Transverse colon (tissue), 4 donors: ENCODE measurements at regions not wholly inside any gene's neighbourhood (a gene's known extent, or its start where the extent isn't known, plus 50 kb on each side); places are given as distances from the start of the nearest gene placed in this dataset.
"Not testable (repeated sequence)": the region's sequence is repeated elsewhere in the genome, so short reads cannot be mapped to it uniquely, and the experiment has no call there.

Source experiments
- DNase-seq: peaks from one replicate; pipeline ENCODE4 v3.0.0-alpha.2; 2019
- H3K27ac ChIP-seq, 4 donors: fragments of 200-600 bp; sonication (generic); 2 replicates each; pipeline ENCODE4 v1.5.1; 2016 to 2018; ENCODE audit warnings: inconsistent platforms in 4 of 4
- H3K27me3 ChIP-seq: fragments of 200-600 bp; sonication (generic); 2 replicates; pipeline ENCODE4 v1.5.1; 2017; ENCODE audit warnings: inconsistent platforms
- H3K36me3 ChIP-seq, 4 donors: fragments of 200-600 bp; sonication (generic); 2 replicates each; pipeline ENCODE4 v1.5.1; 2017 to 2019; ENCODE audit warnings: inconsistent platforms in 4 of 4
- H3K4me1 ChIP-seq, 4 donors: fragments of 200-600 bp; sonication (generic); 2 replicates each; pipeline ENCODE4 v1.5.1; 2017 to 2020; ENCODE audit warnings: inconsistent platforms in 4 of 4
- H3K4me3 ChIP-seq, 4 donors: fragments of 200-600 bp; sonication (generic); 1 replicate in 1 of 4; 2 replicates in 3 of 4; pipeline versions ENCODE4 v1.5.1 to v1.6.1; 2017 to 2019; ENCODE audit warnings: inconsistent platforms in 4 of 4
- H3K9me3 ChIP-seq, 2 donors: fragments of 200-600 bp; sonication (generic); 2 replicates each; pipeline ENCODE4 v1.5.1; 2017 to 2019; ENCODE audit warnings: inconsistent platforms in 2 of 2
- EP300 ChIP-seq: sonication (generic); formaldehyde crosslinking; IDR thresholded peaks from one replicate; pipeline ENCODE4 v1.6.1; 2017; ENCODE audit warnings: antibody characterized with exemption, low read depth
- POLR2A ChIP-seq: fragments of 450-650 bp; IDR thresholded peaks from one replicate; pipeline ENCODE4 v1.6.1; 2016; ENCODE audit warnings: antibody characterized with exemption, mild to moderate bottlenecking, moderate library complexity
- POLR2AphosphoS5 ChIP-seq, 3 donors: sonication (generic); formaldehyde crosslinking; IDR thresholded peaks; one replicate each; pipeline ENCODE4 v1.6.1; 2016; ENCODE audit warnings: antibody characterized with exemption in 3 of 3
- WGBS, 2 donors: methylation state at CpG; one replicate each; pipeline ENCODE4 v1.1.5; 2018; ENCODE audit warnings: low coverage in 1 of 2; 5-methylcytosine and 5-hydroxymethylcytosine counted together
- in situ Hi-C, 4 donors: fragments of 200-750 bp; cut with MboI; loops; one replicate each; pipeline versions ENCODE4 v1.15.0 to v1.15.1; 2017; ENCODE audit warnings: low sequenced_read_pairs in 3 of 4, low pct_ligation_motif_present in 1 of 4, low pct_unique_long_range_greater_than_20kb in 1 of 4
- intact Hi-C: fragments of 100-400 bp; cut with DNase I; formaldehyde crosslinking; loops from one replicate; pipeline ENCODE4 v1.15.1; 2023; ENCODE audit warnings: low total_unique reads
- TF ChIP-seq, protein P1 (sequence below), 5 experiments: fragments of 200-600 bp in 3 of 5; fragments of 450-650 bp in 2 of 5; sonication (generic) in 3 of 5; IDR thresholded peaks; 1 replicate in 2 of 5; 2 replicates in 3 of 5; pipeline ENCODE4 v1.5.1; 2016 to 2017; ENCODE audit warnings: antibody characterized with exemption in 5 of 5, inconsistent platforms in 3 of 5, mild to moderate bottlenecking in 2 of 5, moderate library complexity in 1 of 5

DNA sequence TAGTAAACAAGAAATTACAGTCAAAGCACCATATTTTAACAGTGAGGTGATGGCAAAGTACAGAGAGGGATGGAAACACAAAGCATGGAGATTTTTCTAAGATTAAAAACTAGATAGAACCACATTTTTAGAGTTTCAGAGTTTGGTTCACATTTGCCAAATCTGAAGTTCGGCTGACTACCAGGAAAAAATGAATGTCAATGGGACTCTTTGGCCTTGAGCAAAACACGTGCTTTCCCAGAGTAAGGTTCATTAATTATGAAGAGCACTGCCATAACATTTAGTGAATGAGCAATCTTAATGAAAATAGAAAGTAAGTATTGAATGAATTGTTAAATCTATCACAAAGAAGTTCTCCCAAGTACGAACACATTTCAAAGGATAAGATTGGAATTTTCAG is 571.2 kb upstream of the VRK2 start:
- H3K27ac ChIP-seq: no peak overlapping the region
- TF ChIP-seq POLR2AphosphoS5 (IDR thresholded peaks at IDR 0.05): no peak
- H3K9me3 ChIP-seq: no peaks in the 10 kb centered on the region
- no peak for DNase-seq
- 74 to 85% methylated on average over 3 of the region's 3 CpGs for WGBS, 2 donors
- in situ Hi-C loops (no loop called here), intact Hi-C loops (no loop called here)
- H3K4me3 ChIP-seq: no peak overlapping the region
- H3K27me3 ChIP-seq: no peaks in the 10 kb centered on the region
- no peaks in the 10 kb centered on the region for H3K4me1 ChIP-seq
- no peaks in the 10 kb centered on the region for H3K36me3 ChIP-seq

DNA sequence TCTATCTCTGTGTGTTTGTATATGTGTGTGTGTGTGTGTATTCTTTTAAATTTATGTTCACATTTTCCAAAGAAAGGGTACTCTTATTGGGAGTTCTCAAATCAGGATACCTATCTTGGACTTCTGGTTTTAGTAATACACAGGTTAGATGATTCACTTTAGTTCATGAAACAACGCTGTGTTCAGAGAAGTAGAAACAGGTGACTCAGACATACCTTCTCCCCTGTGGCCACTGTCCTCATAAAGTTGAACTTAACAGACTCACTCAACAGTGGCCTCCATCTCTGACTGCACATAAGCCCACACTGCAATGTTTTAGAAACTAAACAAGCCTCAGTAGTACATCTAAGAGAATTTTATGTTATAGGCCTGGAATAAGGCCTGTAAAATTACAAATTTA is 566.6 kb upstream of the VRK2 start:
- Histone ChIP-seq H3K4me1 (no peaks in the 10 kb centered on the region), H3K9me3 (no peaks in the 10 kb centered on the region), H3K27ac (no peak overlapping the region), H3K36me3 (no peaks in the 10 kb centered on the region), H3K27me3 (no peaks in the 10 kb centered on the region), H3K4me3 (no peak overlapping the region)
- TF ChIP-seq POLR2AphosphoS5 (IDR thresholded peaks at IDR 0.05) (no peak), POLR2A (no peak), EP300 (no peak)
- TF ChIP-seq, protein P1, sequence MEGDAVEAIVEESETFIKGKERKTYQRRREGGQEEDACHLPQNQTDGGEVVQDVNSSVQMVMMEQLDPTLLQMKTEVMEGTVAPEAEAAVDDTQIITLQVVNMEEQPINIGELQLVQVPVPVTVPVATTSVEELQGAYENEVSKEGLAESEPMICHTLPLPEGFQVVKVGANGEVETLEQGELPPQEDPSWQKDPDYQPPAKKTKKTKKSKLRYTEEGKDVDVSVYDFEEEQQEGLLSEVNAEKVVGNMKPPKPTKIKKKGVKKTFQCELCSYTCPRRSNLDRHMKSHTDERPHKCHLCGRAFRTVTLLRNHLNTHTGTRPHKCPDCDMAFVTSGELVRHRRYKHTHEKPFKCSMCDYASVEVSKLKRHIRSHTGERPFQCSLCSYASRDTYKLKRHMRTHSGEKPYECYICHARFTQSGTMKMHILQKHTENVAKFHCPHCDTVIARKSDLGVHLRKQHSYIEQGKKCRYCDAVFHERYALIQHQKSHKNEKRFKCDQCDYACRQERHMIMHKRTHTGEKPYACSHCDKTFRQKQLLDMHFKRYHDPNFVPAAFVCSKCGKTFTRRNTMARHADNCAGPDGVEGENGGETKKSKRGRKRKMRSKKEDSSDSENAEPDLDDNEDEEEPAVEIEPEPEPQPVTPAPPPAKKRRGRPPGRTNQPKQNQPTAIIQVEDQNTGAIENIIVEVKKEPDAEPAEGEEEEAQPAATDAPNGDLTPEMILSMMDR (IDR thresholded peaks at IDR 0.05): no peak
- in situ Hi-C loops: no loop called here
- intact Hi-C loops: no loop called here
- 56 to 71% methylated on average over 1 of the region's 1 CpG for WGBS, 2 donors
- no peak for DNase-seq

DNA sequence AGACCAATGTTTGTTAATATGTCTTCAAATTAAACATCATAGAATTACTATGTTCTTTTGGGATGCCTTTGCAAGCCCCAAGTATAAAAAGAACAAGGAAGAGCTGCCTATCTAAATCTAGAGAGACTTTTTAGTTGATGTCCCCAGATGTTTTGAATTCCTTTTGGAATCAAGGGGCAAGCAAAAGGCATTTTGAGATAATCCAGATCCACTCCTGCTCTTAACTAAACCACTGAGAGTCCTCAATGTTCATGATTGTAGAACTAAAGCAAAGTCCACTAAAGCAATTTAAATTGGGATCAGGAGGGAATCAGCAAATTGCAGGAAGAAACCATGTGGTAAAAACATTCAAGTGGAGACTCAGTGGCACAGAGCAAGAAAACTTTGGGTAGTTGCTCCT is 558.5 kb upstream of the VRK2 start:
- H3K4me1 ChIP-seq: no peaks in the 10 kb centered on the region
- TF ChIP-seq EP300: no peak
- no peak for TF ChIP-seq POLR2A
- no peak for TF ChIP-seq POLR2AphosphoS5 (IDR thresholded peaks at IDR 0.05)
- TF ChIP-seq, protein P1 (IDR thresholded peaks at IDR 0.05): no peak
- in situ Hi-C loops: no loop called here
- H3K9me3 ChIP-seq: no peaks in the 10 kb centered on the region
- no peak overlapping the region for H3K4me3 ChIP-seq
- intact Hi-C loops: no loop called here
- no peaks in the 10 kb centered on the region for H3K27me3 ChIP-seq
- no peaks in the 10 kb centered on the region for H3K36me3 ChIP-seq
- no peak for DNase-seq
- no peak overlapping the region for H3K27ac ChIP-seq

DNA sequence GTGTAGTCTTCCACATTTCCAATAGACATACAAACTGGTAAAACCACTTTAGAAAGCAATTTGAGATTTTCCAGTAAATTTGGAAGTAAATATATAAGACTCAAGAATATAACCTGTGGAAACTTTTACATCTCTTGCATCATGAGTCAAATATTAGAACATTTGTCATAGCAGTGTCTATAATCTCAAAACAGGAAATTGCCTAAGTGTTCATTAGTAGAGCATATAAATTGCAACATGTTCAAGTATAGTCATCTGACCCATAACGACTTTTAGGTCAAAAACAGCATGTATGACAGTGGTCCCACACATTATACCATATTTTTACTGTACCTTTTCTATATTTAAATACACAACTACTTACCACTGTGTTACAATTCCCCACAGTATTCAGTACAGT is 555.9 kb upstream of the VRK2 start:
- no peak for TF ChIP-seq POLR2A
- TF ChIP-seq EP300: no peak
- TF ChIP-seq POLR2AphosphoS5 (IDR thresholded peaks at IDR 0.05): no peak
- TF ChIP-seq, protein P1 (IDR thresholded peaks at IDR 0.05): no peak
- no peaks in the 10 kb centered on the region for H3K9me3 ChIP-seq
- intact Hi-C loops: no loop called here
- H3K4me3 ChIP-seq: no peak overlapping the region
- H3K36me3 ChIP-seq: no peaks in the 10 kb centered on the region
- H3K4me1 ChIP-seq: no peaks in the 10 kb centered on the region
- WGBS, 2 donors: 44 to 78% methylated on average over 1 of the region's 1 CpG
- DNase-seq: no peak
- in situ Hi-C loops: no loop called here
- H3K27me3 ChIP-seq: no peaks in the 10 kb centered on the region
- H3K27ac ChIP-seq: no peak overlapping the region

DNA sequence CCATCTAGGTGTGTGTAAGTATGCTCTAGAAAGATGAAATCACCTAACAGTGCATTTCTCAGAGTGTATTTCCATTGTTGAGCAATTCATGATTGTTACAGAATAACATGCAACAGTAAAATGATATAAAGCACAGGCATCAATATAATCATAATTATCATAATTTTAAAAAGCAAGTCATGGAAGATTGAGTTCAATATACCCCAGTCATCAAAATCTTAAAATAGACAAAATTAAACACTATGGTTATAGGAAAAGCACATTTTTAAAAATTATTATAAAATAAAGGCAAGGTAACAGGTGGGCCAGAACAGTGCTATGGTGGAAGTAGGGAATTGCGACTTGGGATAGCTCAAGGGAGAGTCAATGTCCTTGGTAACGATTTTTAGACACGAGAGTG is 555.4 kb upstream of the VRK2 start:
- no peak for TF ChIP-seq POLR2A
- TF ChIP-seq EP300: no peak
- TF ChIP-seq POLR2AphosphoS5 (IDR thresholded peaks at IDR 0.05): no peak
- TF ChIP-seq, protein P1 (IDR thresholded peaks at IDR 0.05): no peak
- no peaks in the 10 kb centered on the region for H3K4me1 ChIP-seq
- no peak overlapping the region for H3K27ac ChIP-seq
- no peak for DNase-seq
- no peaks in the 10 kb centered on the region for H3K27me3 ChIP-seq
- H3K9me3 ChIP-seq: no peaks in the 10 kb centered on the region
- no peaks in the 10 kb centered on the region for H3K36me3 ChIP-seq
- in situ Hi-C loops: no loop called here
- WGBS, 2 donors: 86 to 89% methylated on average over 3 of the region's 3 CpGs
- no peak overlapping the region for H3K4me3 ChIP-seq
- intact Hi-C loops: no loop called here

DNA sequence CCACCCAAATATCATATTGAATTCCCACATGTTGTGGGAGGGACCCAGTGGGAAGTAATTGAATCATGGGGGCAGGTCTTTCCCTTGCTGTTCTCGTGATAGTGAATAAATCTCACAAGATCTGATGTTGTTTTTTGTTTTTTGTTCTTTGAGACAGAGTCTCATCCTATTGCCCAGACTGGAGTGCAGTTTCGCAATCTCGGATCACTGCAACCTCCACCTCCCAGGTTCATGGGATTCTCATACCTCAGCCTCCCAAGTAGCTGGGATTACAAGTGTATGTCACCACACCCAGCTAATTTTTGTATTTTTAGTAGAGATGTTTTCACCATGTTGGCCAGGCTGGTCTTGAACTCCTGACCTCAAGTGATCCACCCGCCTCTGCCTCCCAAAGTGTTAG is 552.6 kb upstream of the VRK2 start:
- H3K4me3 ChIP-seq, DNase-seq, intact Hi-C loops, H3K36me3 ChIP-seq, H3K27ac ChIP-seq, in situ Hi-C loops, H3K9me3 ChIP-seq, H3K27me3 ChIP-seq, H3K4me1 ChIP-seq: not testable (repeated sequence)
- WGBS, 2 donors: 40 to 88% methylated on average over 1 to 4 of the region's 4 CpGs
